ENCODE measurements at regions not wholly inside any gene's neighbourhood (a gene's known extent, or its start where the extent isn't known, plus 50 kb on each side); places are given as distances from the start of the nearest gene placed in this dataset.

DNA sequence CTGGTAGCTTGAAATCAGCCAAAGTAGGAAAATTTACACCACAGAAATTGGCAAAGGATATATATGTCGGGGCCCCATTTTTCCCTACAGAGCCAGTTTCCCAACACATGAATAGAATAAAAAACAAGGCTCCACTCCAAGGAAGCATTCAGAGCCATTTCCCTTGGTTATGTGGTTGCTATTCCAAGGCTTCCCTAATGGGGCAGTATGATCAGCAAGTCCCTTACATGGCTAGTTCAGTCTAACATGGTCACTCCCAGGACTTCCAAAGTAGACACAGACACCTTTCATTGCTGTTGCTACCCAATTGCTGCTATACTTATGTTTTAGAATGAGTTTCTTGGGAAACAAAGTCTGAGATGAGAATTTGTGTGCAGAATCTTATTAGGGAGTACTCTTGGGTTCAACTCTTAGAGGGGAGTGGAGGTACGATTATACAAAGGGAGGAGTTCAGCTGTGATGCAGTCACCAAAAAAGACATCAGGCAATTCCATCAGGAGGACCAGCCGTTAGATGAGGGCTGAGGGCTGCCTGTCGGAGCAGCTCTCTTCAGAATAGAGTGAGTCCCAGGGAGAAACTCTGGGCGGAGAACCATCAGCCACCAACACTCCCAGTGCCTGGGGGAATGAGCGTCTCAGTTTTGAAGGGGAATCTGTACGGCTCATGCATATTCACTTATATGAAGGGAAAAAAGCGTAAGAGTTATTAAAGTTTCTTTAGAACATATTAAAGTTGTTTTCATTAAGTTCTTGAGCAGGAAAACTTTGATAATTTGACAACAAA lies 92.9 kb downstream of the C21orf91 start:
- no peak for TF ChIP-seq POLR2A (IDR thresholded peaks at IDR 0.05)
- TF ChIP-seq, protein P1, sequence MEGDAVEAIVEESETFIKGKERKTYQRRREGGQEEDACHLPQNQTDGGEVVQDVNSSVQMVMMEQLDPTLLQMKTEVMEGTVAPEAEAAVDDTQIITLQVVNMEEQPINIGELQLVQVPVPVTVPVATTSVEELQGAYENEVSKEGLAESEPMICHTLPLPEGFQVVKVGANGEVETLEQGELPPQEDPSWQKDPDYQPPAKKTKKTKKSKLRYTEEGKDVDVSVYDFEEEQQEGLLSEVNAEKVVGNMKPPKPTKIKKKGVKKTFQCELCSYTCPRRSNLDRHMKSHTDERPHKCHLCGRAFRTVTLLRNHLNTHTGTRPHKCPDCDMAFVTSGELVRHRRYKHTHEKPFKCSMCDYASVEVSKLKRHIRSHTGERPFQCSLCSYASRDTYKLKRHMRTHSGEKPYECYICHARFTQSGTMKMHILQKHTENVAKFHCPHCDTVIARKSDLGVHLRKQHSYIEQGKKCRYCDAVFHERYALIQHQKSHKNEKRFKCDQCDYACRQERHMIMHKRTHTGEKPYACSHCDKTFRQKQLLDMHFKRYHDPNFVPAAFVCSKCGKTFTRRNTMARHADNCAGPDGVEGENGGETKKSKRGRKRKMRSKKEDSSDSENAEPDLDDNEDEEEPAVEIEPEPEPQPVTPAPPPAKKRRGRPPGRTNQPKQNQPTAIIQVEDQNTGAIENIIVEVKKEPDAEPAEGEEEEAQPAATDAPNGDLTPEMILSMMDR (IDR thresholded peaks at IDR 0.05 in 8 of 11, conservative IDR thresholded peaks at IDR 0.05 in 3 of 11), result no peak

All from spleen (tissue), 7 donors.